Prostate gland (tissue), 2 donors: ENCODE measurements at regions not wholly inside any gene's neighbourhood (a gene's known extent, or its start where the extent isn't known, plus 50 kb on each side); places are given as distances from the start of the nearest gene placed in this dataset.

Experiments used
- DNase-seq: peaks from one replicate; pipeline ENCODE4 v3.0.0-alpha.2; 2019; ENCODE audit warnings: low spot score
- H3K27ac ChIP-seq, 2 donors: fragments of 200-600 bp; sonication (generic); 2 replicates each; pipeline ENCODE4 v1.5.1; 2017 to 2019
- H3K27me3 ChIP-seq: fragments of 200-600 bp; sonication (generic); replicated peaks from 2 replicates; pipeline ENCODE4 v1.5.1; 2019; ENCODE audit not compliant: insufficient read depth
- H3K36me3 ChIP-seq, 2 donors: fragments of 200-600 bp; sonication (generic); 1 replicate in 1 of 2; 2 replicates in 1 of 2; pipeline versions ENCODE4 v1.5.1 to v1.8.1; 2017 to 2019
- H3K4me1 ChIP-seq: fragments of 200-600 bp; sonication (generic); replicated peaks from 2 replicates; pipeline ENCODE4 v1.5.1; 2019
- H3K4me3 ChIP-seq, 2 donors: fragments of 200-600 bp; sonication (generic); 2 replicates each; pipeline ENCODE4 v1.5.1; 2017 to 2019
- H3K9me3 ChIP-seq: fragments of 200-600 bp; sonication (generic); 2 replicates; pipeline ENCODE4 v1.5.1; 2017
- CTCF ChIP-seq, 4 experiments: fragments of 200-600 bp in 2 of 4; fragments of 450-650 bp in 2 of 4; sonication (generic) in 2 of 4; IDR thresholded peaks; 1 replicate in 3 of 4; 2 replicates in 1 of 4; pipeline ENCODE4 v1.5.1; 2016 to 2019; ENCODE audit warnings: antibody characterized with exemption in 4 of 4, mild to moderate bottlenecking in 2 of 4, moderate library complexity in 2 of 4
- POLR2A ChIP-seq: fragments of 450-650 bp; IDR thresholded peaks from one replicate; pipeline ENCODE4 v1.6.1; 2016; ENCODE audit warnings: antibody characterized with exemption, mild to moderate bottlenecking
- POLR2AphosphoS5 ChIP-seq: sonication (generic); formaldehyde crosslinking; IDR thresholded peaks from one replicate; pipeline ENCODE4 v1.6.1; 2017; ENCODE audit warnings: antibody characterized with exemption
- WGBS: methylation state at CpG from one replicate; pipeline ENCODE4 v1.1.5; 2018; 5-methylcytosine and 5-hydroxymethylcytosine counted together
- intact Hi-C: fragments of 100-400 bp; cut with DNase I; formaldehyde crosslinking; loops from one replicate; pipeline ENCODE4 v1.14.2; 2022

DNA sequence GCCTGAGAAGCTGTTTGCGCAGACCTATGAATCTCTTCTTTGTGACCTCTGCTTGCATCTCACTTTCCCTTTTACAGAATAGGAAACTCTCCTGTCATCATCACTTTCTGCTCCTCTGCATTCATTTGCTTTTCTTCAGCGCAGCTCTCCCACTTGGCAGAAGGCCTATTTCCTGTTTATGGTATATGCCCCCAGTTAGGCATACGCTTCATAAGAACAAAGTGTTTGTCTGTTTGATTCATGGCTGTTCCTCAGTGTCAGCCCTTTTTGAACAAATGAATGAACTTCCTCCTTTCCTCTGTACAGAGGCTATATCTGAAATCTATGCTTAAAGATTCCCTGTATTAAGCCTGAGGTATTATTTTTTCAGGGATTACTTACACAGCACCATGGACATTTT, 1216.9 kb upstream of the GBE1 start:
- TF ChIP-seq CTCF (IDR thresholded peaks at IDR 0.05), result no peak
- no peak for TF ChIP-seq POLR2AphosphoS5
- no peak for TF ChIP-seq POLR2A
- H3K4me3 ChIP-seq, result no peak overlapping the region
- H3K27ac ChIP-seq, result no peak overlapping the region
- no peaks in the 10 kb centered on the region for H3K36me3 ChIP-seq
- no peaks in the 10 kb centered on the region for H3K4me1 ChIP-seq
- DNase-seq, result no peak
- no peaks in the 10 kb centered on the region for H3K27me3 ChIP-seq
- WGBS, result 42% methylated on average over 3 of the region's 3 CpGs
- intact Hi-C loops, result no loop called here
- H3K9me3 ChIP-seq, result no peaks in the 10 kb centered on the region

GRCh38 chr3:82977871-82978270, 1216.4 kb upstream of the GBE1 start:
- H3K4me1 ChIP-seq, result no peaks in the 10 kb centered on the region
- H3K27me3 ChIP-seq, result no peaks in the 10 kb centered on the region
- no peak for DNase-seq
- no peak overlapping the region for H3K4me3 ChIP-seq
- TF ChIP-seq POLR2AphosphoS5 (no peak), POLR2A (no peak), CTCF (IDR thresholded peaks at IDR 0.05) (no peak)
- 67% methylated on average over 3 of the region's 3 CpGs for WGBS
- intact Hi-C loops, result no loop called here
- H3K36me3 ChIP-seq, result no peaks in the 10 kb centered on the region
- no peak overlapping the region for H3K27ac ChIP-seq
- no peaks in the 10 kb centered on the region for H3K9me3 ChIP-seq

GRCh38 chr3:82973791-82974190, 1212.3 kb upstream of the GBE1 start:
- WGBS, result 63% methylated on average over 1 of the region's 1 CpG
- H3K27ac ChIP-seq, result no peak overlapping the region
- no peaks in the 10 kb centered on the region for H3K4me1 ChIP-seq
- TF ChIP-seq POLR2A (no peak), CTCF (IDR thresholded peaks at IDR 0.05) (no peak), POLR2AphosphoS5 (no peak)
- H3K4me3 ChIP-seq, result no peak overlapping the region
- H3K36me3 ChIP-seq, result no peaks in the 10 kb centered on the region
- DNase-seq, result no peak
- no peaks in the 10 kb centered on the region for H3K9me3 ChIP-seq
- no peaks in the 10 kb centered on the region for H3K27me3 ChIP-seq
- intact Hi-C loops, result no loop called here

GRCh38 chr3:82960379-82960778, 1198.9 kb upstream of the GBE1 start:
- TF ChIP-seq POLR2A, result no peak
- TF ChIP-seq CTCF (IDR thresholded peaks at IDR 0.05), result no peak
- TF ChIP-seq POLR2AphosphoS5, result no peak
- no peaks in the 10 kb centered on the region for H3K4me1 ChIP-seq
- DNase-seq, result no peak
- H3K27me3 ChIP-seq, result no peaks in the 10 kb centered on the region
- no peak overlapping the region for H3K27ac ChIP-seq
- no peak overlapping the region for H3K4me3 ChIP-seq
- no peaks in the 10 kb centered on the region for H3K36me3 ChIP-seq
- no peaks in the 10 kb centered on the region for H3K9me3 ChIP-seq
- intact Hi-C loops, result no loop called here

- H3K9me3 ChIP-seq, result no peaks in the 10 kb centered on the region
- H3K27ac ChIP-seq, result no peak overlapping the region
- no peaks in the 10 kb centered on the region for H3K36me3 ChIP-seq
- no peaks in the 10 kb centered on the region for H3K4me1 ChIP-seq
- no peaks in the 10 kb centered on the region for H3K27me3 ChIP-seq
- TF ChIP-seq POLR2AphosphoS5, result no peak
- no peak for TF ChIP-seq CTCF (IDR thresholded peaks at IDR 0.05)
- TF ChIP-seq POLR2A, result no peak
- no peak for DNase-seq
- intact Hi-C loops, result no loop called here
- H3K4me3 ChIP-seq, result no peak overlapping the region
- WGBS, result 42% methylated on average over 6 of the region's 6 CpGs
These were observed 1196.3 kb upstream of the GBE1 start for GRCh38 chr3:82957696-82958095.
